Astrocyte of the spinal cord (primary cell): ENCODE measurements at regions not wholly inside any gene's neighbourhood (a gene's known extent, or its start where the extent isn't known, plus 50 kb on each side); places are given as distances from the start of the nearest gene placed in this dataset.

Experiments
- DNase-seq: peaks from one replicate; pipeline ENCODE4 v3.0.0; 2011; ENCODE audit warnings: low read depth, low spot score
- H3K4me3 ChIP-seq: 2 replicates; pipeline ENCODE4 v1.5.1; 2011; ENCODE audit warnings: low read depth, mild to moderate bottlenecking, low read length, moderate library complexity
- CTCF ChIP-seq: IDR thresholded peaks from 2 replicates; pipeline ENCODE4 v1.5.1; 2012; ENCODE audit warnings: low read depth, mild to moderate bottlenecking, low read length, inconsistent platforms
- in situ Hi-C: cut with HindIII; loops from 2 replicates; pipeline ENCODE4 v1.10.0; 2017; ENCODE audit warnings: low sequenced_read_pairs

DNA sequence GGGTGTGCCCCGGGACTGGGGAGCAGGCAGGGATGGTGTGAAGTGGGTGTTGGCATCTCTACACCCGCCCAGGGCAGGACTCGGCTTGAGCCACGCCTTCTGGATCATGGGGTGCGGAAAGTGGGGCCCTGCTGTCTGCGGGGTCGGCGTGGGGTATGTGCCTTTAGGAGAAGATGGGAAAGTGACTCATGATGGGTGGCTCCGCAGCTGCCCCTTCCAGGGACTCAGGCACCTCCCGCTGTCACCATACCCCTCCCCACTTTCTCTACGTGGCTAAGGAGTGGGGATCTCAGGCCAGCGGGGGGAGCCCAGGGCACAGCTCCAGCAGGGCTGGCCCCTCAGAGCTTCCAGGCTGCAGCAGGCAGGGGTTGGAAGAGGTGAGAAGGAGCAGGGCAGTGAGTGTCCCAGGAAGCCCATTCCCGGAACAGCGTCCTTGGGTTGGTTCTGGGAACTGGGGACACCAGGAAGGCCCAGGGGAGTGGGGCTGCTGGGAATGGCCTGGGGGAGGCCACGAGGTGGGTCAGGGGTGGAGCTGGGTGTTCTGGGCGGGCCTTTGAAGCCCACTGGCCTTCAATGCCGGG, 102.9 kb upstream of the FGF3 start:
- H3K4me3 ChIP-seq: no peak overlapping the region
- in situ Hi-C loops: no loop called here
- no peak for DNase-seq
- no peak for TF ChIP-seq CTCF

- DNase-seq: no peak
- in situ Hi-C loops: no loop called here
- H3K4me3 ChIP-seq: no peak overlapping the region
- no peak for TF ChIP-seq CTCF
Observed at GRCh38 chr11:69922596-69923111, 103.4 kb upstream of the FGF3 start.

DNA sequence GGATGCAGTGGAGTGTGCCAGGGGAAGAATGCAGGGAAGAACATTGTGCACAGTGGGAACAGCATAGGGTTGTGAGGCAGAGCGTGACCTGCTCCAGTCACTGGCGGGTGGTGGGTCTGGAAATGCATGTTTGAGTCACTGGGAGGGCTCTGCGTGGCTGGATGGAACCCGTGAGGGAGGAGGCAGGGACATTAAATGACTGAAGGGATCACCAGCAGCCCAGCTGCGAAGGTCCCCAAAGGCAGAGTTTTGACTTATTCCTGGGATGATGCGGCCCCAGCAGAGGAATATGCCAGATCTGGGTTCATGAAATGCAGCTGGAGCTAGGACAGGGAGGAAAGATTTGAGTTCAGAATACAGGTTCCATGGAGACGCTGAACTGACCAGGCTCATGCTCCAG, 104.0 kb upstream of the FGF3 start:
- TF ChIP-seq CTCF: no peak
- no peak for DNase-seq
- no peak overlapping the region for H3K4me3 ChIP-seq
- in situ Hi-C loops: no loop called here

- no peak for DNase-seq
- no peak overlapping the region for H3K4me3 ChIP-seq
- no peak for TF ChIP-seq CTCF
- in situ Hi-C loops: no loop called here
Observed at GRCh38 chr11:69923641-69924307, 104.6 kb upstream of the FGF3 start.

DNA sequence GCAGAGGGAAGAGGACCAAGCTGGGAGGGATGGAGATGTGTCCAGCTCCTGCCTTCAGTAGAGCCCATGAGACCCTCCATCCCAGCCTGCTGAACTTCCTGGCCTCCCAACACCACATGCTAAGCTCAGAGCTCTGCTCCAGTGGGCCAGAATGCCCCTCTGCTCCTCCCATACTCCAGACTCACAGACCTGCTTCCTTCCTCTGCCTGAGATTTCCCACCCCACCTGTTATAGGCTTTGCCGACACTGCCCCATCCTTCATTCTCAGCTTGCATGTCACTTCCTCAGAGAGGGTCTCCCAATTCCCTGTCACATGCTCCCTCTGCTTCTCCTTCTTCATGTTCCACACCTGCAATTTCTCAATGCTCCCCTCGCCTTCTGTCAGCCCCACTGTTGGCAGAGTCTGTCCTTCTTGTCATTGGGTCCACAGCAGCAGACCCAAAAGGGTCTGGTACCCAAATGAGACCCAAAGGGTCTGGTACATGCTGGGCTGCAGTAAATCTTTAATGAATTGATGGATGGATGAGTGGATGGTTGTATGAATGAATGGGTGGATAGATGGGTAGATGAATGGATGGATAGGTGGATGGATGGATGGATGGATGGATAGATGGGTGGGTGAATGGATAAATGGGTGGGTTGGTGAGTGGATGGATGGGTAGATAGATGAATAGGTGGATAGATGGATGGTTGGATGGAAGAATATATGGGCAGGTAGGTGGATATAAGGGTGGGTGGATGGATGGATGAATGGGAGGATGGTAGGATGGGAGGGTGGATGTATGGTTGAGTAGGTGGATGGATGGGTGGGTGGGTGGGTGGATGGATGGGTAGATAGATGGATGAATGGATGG, 105.3 kb upstream of the FGF3 start:
- no peak overlapping the region for H3K4me3 ChIP-seq
- in situ Hi-C loops: no loop called here
- DNase-seq: no peak
- no peak for TF ChIP-seq CTCF

DNA sequence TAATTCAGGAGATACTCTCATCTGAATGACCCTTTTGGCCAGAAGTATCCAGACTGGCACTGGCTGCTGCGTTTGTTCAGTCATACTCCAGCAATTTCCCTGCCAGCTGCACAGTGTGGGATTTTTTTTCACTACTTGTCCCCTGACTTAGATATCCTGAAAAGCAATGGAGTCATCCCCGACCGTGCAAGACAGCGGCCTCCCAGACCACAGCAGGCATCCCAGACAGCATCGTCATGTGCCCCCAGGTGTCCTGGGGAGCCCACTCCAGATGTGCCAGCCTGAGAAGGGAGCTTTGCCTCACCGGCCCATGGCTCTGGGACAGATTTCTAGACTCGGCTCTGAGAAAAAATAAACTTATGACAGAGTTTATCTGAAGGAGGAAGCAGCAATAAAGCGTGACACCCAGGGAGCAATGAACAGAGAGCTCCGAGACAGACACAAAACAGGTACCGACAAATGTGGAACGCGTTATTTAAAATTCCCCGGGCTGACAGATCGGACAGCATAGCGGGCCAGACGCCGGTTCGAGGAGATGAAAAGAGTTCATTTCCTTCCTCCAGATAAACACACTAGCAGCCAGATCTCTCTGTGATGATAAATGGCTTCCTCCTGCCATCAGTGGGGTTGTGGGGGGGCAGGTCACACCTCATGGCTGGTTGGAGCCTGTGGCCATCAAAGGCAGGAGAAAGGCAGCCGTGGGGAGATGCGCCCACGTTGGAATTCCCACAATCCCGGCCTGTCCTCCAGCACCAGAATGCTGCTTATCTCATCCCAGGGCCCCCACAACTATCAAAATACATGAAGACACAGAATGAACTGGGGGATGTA, 106.4 kb upstream of the FGF3 start:
- DNase-seq: no peak
- H3K4me3 ChIP-seq: no peak overlapping the region
- TF ChIP-seq CTCF: no peak
- in situ Hi-C loops: no loop called here
